Prostate gland (tissue), 2 donors: ENCODE measurements at regions not wholly inside any gene's neighbourhood (a gene's known extent, or its start where the extent isn't known, plus 50 kb on each side); places are given as distances from the start of the nearest gene placed in this dataset.

Experiments
- DNase-seq: peaks from one replicate; pipeline ENCODE4 v3.0.0-alpha.2; 2019; ENCODE audit warnings: low spot score
- H3K27ac ChIP-seq, 2 donors: fragments of 200-600 bp; sonication (generic); 2 replicates each; pipeline ENCODE4 v1.5.1; 2017 to 2019
- H3K27me3 ChIP-seq: fragments of 200-600 bp; sonication (generic); replicated peaks from 2 replicates; pipeline ENCODE4 v1.5.1; 2019; ENCODE audit not compliant: insufficient read depth
- H3K36me3 ChIP-seq, 2 donors: fragments of 200-600 bp; sonication (generic); 1 replicate in 1 of 2; 2 replicates in 1 of 2; pipeline versions ENCODE4 v1.5.1 to v1.8.1; 2017 to 2019
- H3K4me1 ChIP-seq: fragments of 200-600 bp; sonication (generic); replicated peaks from 2 replicates; pipeline ENCODE4 v1.5.1; 2019
- H3K4me3 ChIP-seq, 2 donors: fragments of 200-600 bp; sonication (generic); 2 replicates each; pipeline ENCODE4 v1.5.1; 2017 to 2019
- H3K9me3 ChIP-seq: fragments of 200-600 bp; sonication (generic); 2 replicates; pipeline ENCODE4 v1.5.1; 2017
- CTCF ChIP-seq, 4 experiments: fragments of 200-600 bp in 2 of 4; fragments of 450-650 bp in 2 of 4; sonication (generic) in 2 of 4; IDR thresholded peaks; 1 replicate in 3 of 4; 2 replicates in 1 of 4; pipeline ENCODE4 v1.5.1; 2016 to 2019; ENCODE audit warnings: antibody characterized with exemption in 4 of 4, mild to moderate bottlenecking in 2 of 4, moderate library complexity in 2 of 4
- POLR2A ChIP-seq: fragments of 450-650 bp; IDR thresholded peaks from one replicate; pipeline ENCODE4 v1.6.1; 2016; ENCODE audit warnings: antibody characterized with exemption, mild to moderate bottlenecking
- POLR2AphosphoS5 ChIP-seq: sonication (generic); formaldehyde crosslinking; IDR thresholded peaks from one replicate; pipeline ENCODE4 v1.6.1; 2017; ENCODE audit warnings: antibody characterized with exemption
- WGBS: methylation state at CpG from one replicate; pipeline ENCODE4 v1.1.5; 2018; 5-methylcytosine and 5-hydroxymethylcytosine counted together
- intact Hi-C: fragments of 100-400 bp; cut with DNase I; formaldehyde crosslinking; loops from one replicate; pipeline ENCODE4 v1.14.2; 2022

DNA sequence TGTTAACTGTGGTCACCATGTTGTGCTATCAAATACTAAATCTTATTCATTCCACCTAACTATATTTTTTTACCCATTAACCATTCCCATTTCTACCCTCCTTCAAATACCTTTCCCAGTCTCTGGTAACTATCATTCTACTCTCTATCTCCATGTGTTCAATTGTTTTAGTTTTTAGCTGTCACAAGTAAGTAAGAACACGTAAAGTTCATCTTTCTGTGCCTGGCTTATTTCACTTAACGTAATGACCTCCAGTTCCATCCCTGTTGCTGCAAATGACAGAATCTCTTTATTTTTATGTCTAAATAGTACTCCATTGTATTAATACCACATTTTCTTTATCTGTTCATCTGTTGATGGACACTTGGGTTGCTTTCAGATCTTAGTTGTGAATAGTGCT is 485.1 kb upstream of the CD180 start:
- no peak overlapping the region for H3K27ac ChIP-seq
- no peaks in the 10 kb centered on the region for H3K9me3 ChIP-seq
- no peaks in the 10 kb centered on the region for H3K4me1 ChIP-seq
- DNase-seq = no peak
- H3K36me3 ChIP-seq = no peaks in the 10 kb centered on the region
- WGBS = 95% methylated on average over 2 of the region's 2 CpGs
- H3K4me3 ChIP-seq = no peak overlapping the region
- H3K27me3 ChIP-seq = no peaks in the 10 kb centered on the region
- intact Hi-C loops = no loop called here
- no peak for TF ChIP-seq POLR2AphosphoS5

DNA sequence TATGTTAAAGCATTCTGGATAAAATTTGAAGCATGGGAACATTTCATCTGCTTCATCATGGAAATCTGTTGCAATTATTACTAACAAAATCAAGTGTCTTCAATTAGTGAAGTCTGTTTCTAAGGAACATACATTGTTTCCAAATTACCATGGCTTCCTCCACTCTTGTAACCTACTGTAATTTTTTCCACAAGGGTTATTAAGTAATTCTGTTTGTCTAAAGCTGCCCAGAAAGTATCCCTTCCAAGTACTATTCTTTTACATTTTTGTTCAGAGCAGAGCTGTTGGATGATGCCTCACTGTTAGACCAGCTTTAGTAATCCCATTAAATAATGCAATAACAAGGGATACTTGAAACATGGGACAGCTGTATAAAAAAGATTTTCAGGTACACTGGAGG is 483.5 kb upstream of the CD180 start:
- no peaks in the 10 kb centered on the region for H3K4me1 ChIP-seq
- no peak overlapping the region for H3K4me3 ChIP-seq
- no peak overlapping the region for H3K27ac ChIP-seq
- no peaks in the 10 kb centered on the region for H3K27me3 ChIP-seq
- H3K9me3 ChIP-seq = no peaks in the 10 kb centered on the region
- TF ChIP-seq POLR2A (no peak), CTCF (IDR thresholded peaks at IDR 0.05) (no peak), POLR2AphosphoS5 (no peak)
- no peaks in the 10 kb centered on the region for H3K36me3 ChIP-seq
- DNase-seq = no peak
- intact Hi-C loops = no loop called here

- intact Hi-C loops = no loop called here
- TF ChIP-seq CTCF (IDR thresholded peaks at IDR 0.05) = no peak
- TF ChIP-seq POLR2A = no peak
- Histone ChIP-seq H3K27ac (no peak overlapping the region), H3K36me3 (no peaks in the 10 kb centered on the region), H3K9me3 (no peaks in the 10 kb centered on the region), H3K4me1 (no peaks in the 10 kb centered on the region), H3K27me3 (no peaks in the 10 kb centered on the region), H3K4me3 (no peak overlapping the region)
- 86% methylated on average over 7 of the region's 7 CpGs for WGBS
- no peak for DNase-seq
Observed at GRCh38 chr5:67679184-67679841, 482.7 kb upstream of the CD180 start.

DNA sequence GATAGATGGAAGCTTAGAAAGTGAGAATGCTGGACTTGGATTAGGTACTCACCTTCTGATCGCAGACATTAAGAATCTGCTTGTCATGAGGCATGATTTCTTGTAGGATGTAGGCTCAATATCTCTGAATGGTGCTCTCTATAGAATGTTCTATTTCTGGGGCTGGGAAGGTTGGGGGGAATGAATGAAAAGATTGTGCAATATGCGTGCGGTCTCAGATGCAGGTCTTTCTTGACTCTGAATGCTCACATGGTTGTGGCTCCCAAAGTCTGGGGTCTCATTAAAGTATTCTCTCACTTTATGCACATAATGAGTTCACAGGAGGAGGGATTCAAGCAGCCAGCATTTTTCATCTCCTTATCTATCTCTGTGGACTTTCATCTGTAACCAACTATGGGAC is 482.0 kb upstream of the CD180 start:
- Histone ChIP-seq H3K27me3 (no peaks in the 10 kb centered on the region), H3K4me1 (no peaks in the 10 kb centered on the region), H3K27ac (no peak overlapping the region), H3K9me3 (no peaks in the 10 kb centered on the region), H3K36me3 (no peaks in the 10 kb centered on the region), H3K4me3 (no peak overlapping the region)
- TF ChIP-seq POLR2AphosphoS5 = no peak
- no peak for TF ChIP-seq CTCF (IDR thresholded peaks at IDR 0.05)
- no peak for TF ChIP-seq POLR2A
- intact Hi-C loops = no loop called here
- no peak for DNase-seq
- 82% methylated on average over 3 of the region's 3 CpGs for WGBS

- H3K9me3 ChIP-seq = no peaks in the 10 kb centered on the region
- peak; percentile 12 for DNase-seq
- TF ChIP-seq POLR2A (no peak), CTCF (IDR thresholded peaks at IDR 0.05) (no peak), POLR2AphosphoS5 (no peak)
- H3K4me3 ChIP-seq = no peak overlapping the region
- WGBS = 64% methylated on average over 2 of the region's 2 CpGs
- H3K27me3 ChIP-seq = no peaks in the 10 kb centered on the region
- H3K27ac ChIP-seq = no peak overlapping the region
- H3K36me3 ChIP-seq = no peaks in the 10 kb centered on the region
- intact Hi-C loops = no loop called here
- no peaks in the 10 kb centered on the region for H3K4me1 ChIP-seq
Observed at GRCh38 chr5:67677422-67677970, 480.9 kb upstream of the CD180 start.
